IMR-90 (cell line): ENCODE measurements at regions not wholly inside any gene's neighbourhood (a gene's known extent, or its start where the extent isn't known, plus 50 kb on each side); places are given as distances from the start of the nearest gene placed in this dataset.

Experiments used
- ATAC-seq: fragments of 200-7000 bp; cut with Tn5 transposase; 2 replicates; pipeline ENCODE4 v1.9.1; 2020; ENCODE audit warnings: low read depth, mild to moderate bottlenecking, moderate library complexity
- BruUV-seq: library from RNA; stranded (reverse); fragments of 400-500 nt; replicated peaks from 2 replicates; lab custom pipeline; 2021; lab: Mats Ljungman, UMichigan
- CTCF ChIA-PET: fragments of 300-600 bp; formaldehyde crosslinking; extraction: SDS; loops from one replicate; lab custom pipeline; 2021; ENCODE audit warnings: antibody characterized with exemption; lab: Yijun Ruan, JAX
- POLR2A ChIA-PET: fragments of 300-600 bp; sonication (Branson Sonifier 250); formaldehyde crosslinking; loops from one replicate; lab custom pipeline; 2022; ENCODE audit warnings: antibody characterized with exemption; ENCODE audit not compliant: unreplicated experiment; lab: Charles Lee
- DNase-seq: peaks from one replicate; pipeline ENCODE4 v3.0.0; 2013
- H2AFZ ChIP-seq: replicated peaks from 2 replicates; pipeline ENCODE3; 2013; ENCODE audit warnings: low read length, mild to moderate bottlenecking; ENCODE audit not compliant: poor library complexity
- H2AK5ac ChIP-seq: 2 replicates; pipeline ENCODE4 v1.6.1; 2013; ENCODE audit warnings: low read depth, low read length, inconsistent platforms
- H2AK9ac ChIP-seq: replicated peaks from 2 replicates; pipeline ENCODE3; 2013; ENCODE audit warnings: mild to moderate bottlenecking, low read depth, low read length, moderate library complexity; ENCODE audit not compliant: poor library complexity
- H2BK120ac ChIP-seq: 2 replicates; pipeline ENCODE4 v1.6.1; 2013; ENCODE audit warnings: low read depth, low read length, inconsistent platforms
- H2BK15ac ChIP-seq: 3 replicates; pipeline ENCODE4 v1.6.1; 2013; ENCODE audit warnings: low read depth, low read length, inconsistent platforms
- H2BK20ac ChIP-seq: 2 replicates; pipeline ENCODE4 v1.6.1; 2013; ENCODE audit warnings: low read depth, mild to moderate bottlenecking, inconsistent platforms, low read length, moderate library complexity
- H2BK5ac ChIP-seq: 2 replicates; pipeline ENCODE4 v1.6.1; 2013; ENCODE audit warnings: mild to moderate bottlenecking, low read depth, low read length, inconsistent platforms; ENCODE audit not compliant: poor library complexity, severe bottlenecking
- H3K14ac ChIP-seq: replicated peaks from 2 replicates; pipeline ENCODE4 v1.6.1; 2013; ENCODE audit warnings: low read depth, low read length, inconsistent platforms
- H3K18ac ChIP-seq: 2 replicates; pipeline ENCODE4 v1.6.1; 2013; ENCODE audit warnings: low read depth, low read length, control low read depth
- H3K23ac ChIP-seq: 2 replicates; pipeline ENCODE4 v1.6.1; 2013; ENCODE audit warnings: low read depth, low read length, inconsistent platforms
- H3K27ac ChIP-seq: 2 replicates; pipeline ENCODE4 v1.5.1; 2013; ENCODE audit warnings: mild to moderate bottlenecking, control low read depth, low read length; ENCODE audit not compliant: insufficient read depth
- H3K27me3 ChIP-seq: 2 replicates; pipeline ENCODE4 v1.6.1; 2013; ENCODE audit warnings: low read length; ENCODE audit not compliant: control insufficient read depth, insufficient read depth
- H3K36me3 ChIP-seq: 2 replicates; pipeline ENCODE4 v1.6.1; 2013; ENCODE audit warnings: low read length, mixed read lengths; ENCODE audit not compliant: control insufficient read depth, insufficient read depth
- H3K4ac ChIP-seq: 2 replicates; pipeline ENCODE4 v1.6.1; 2013; ENCODE audit warnings: low read depth, low read length, inconsistent platforms
- H3K4me1 ChIP-seq: 2 replicates; pipeline ENCODE4 v1.6.1; 2013; ENCODE audit warnings: low read length, mixed read lengths; ENCODE audit not compliant: control insufficient read depth, insufficient read depth
- H3K4me2 ChIP-seq: 2 replicates; pipeline ENCODE4 v1.6.1; 2013; ENCODE audit warnings: low read depth, mild to moderate bottlenecking, control low read depth, low read length, moderate library complexity
- H3K4me3 ChIP-seq: 2 replicates; pipeline ENCODE4 v1.5.1; 2013; ENCODE audit warnings: low read depth, mild to moderate bottlenecking, control low read depth, low read length, moderate library complexity; ENCODE audit not compliant: insufficient read depth
- H3K56ac ChIP-seq: 2 replicates; pipeline ENCODE4 v1.6.1; 2013; ENCODE audit warnings: low read length, inconsistent platforms; ENCODE audit not compliant: insufficient read depth; ENCODE audit errors: extremely low read depth
- H3K79me1 ChIP-seq, 2 experiments: 2 replicates each; pipeline ENCODE4 v1.6.1; 2013; ENCODE audit warnings: low read length in 2 of 2, inconsistent platforms in 1 of 2, low read depth in 1 of 2
- H3K9ac ChIP-seq: 2 replicates; pipeline ENCODE4 v1.6.1; 2013; ENCODE audit warnings: low read depth, low read length, control low read depth
- H3K9me1 ChIP-seq: 2 replicates; pipeline ENCODE4 v1.6.1; 2013; ENCODE audit warnings: low read length, inconsistent platforms; ENCODE audit not compliant: insufficient read depth
- H3K9me3 ChIP-seq: 2 replicates; pipeline ENCODE4 v1.6.1; 2013; ENCODE audit warnings: low read length; ENCODE audit not compliant: control insufficient read depth, insufficient read depth
- H4K20me1 ChIP-seq: 2 replicates; pipeline ENCODE4 v1.6.1; 2013; ENCODE audit warnings: low read length, inconsistent platforms; ENCODE audit not compliant: insufficient read depth
- H4K5ac ChIP-seq: 2 replicates; pipeline ENCODE4 v1.6.1; 2013; ENCODE audit warnings: mild to moderate bottlenecking, low read depth, low read length, control low read depth
- H4K8ac ChIP-seq, 2 experiments: 2 replicates each; pipeline ENCODE4 v1.6.1; 2013; ENCODE audit warnings: low read depth in 2 of 2, low read length in 2 of 2, control low read depth in 1 of 2, inconsistent platforms in 1 of 2
- H4K91ac ChIP-seq: 2 replicates; pipeline ENCODE4 v1.6.1; 2013; ENCODE audit warnings: low read depth, low read length, inconsistent platforms; ENCODE audit not compliant: insufficient read depth
- CEBPB ChIP-seq: IDR thresholded peaks from 2 replicates; pipeline ENCODE4 v1.6.1; 2012; ENCODE audit warnings: low read depth, low read length, improper control_type of control experiment
- CHD1 ChIP-seq: IDR thresholded peaks from 2 replicates; pipeline ENCODE4 v1.6.1; 2012; ENCODE audit warnings: low read depth, low read length, improper control_type of control experiment
- ELK1 ChIP-seq: fragments of 150-350 bp; IDR thresholded peaks from 2 replicates; pipeline ENCODE4 v1.6.1; 2016; ENCODE audit warnings: low read depth, mild to moderate bottlenecking, low read length, moderate library complexity, borderline replicate concordance
- FOS ChIP-seq: fragments of 150-350 bp; IDR thresholded peaks from 2 replicates; pipeline ENCODE4 v1.6.1; 2016; ENCODE audit warnings: low read depth, low read length
- MAFK ChIP-seq: IDR thresholded peaks from 2 replicates; pipeline ENCODE4 v1.6.1; 2012; ENCODE audit warnings: low read depth, low read length, improper control_type of control experiment
- MAZ ChIP-seq: IDR thresholded peaks from 2 replicates; pipeline ENCODE4 v1.6.1; 2012; ENCODE audit warnings: low read depth, mild to moderate bottlenecking, low read length, improper control_type of control experiment, moderate library complexity, borderline replicate concordance
- MXI1 ChIP-seq: IDR thresholded peaks from 2 replicates; pipeline ENCODE4 v1.6.1; 2012; ENCODE audit warnings: low read depth, mild to moderate bottlenecking, low read length, moderate library complexity, borderline replicate concordance
- NFE2L2 ChIP-seq: fragments of 150-350 bp; IDR thresholded peaks from 2 replicates; pipeline ENCODE4 v1.6.1; 2016; ENCODE audit warnings: low read depth, mild to moderate bottlenecking, low read length
- POLR2A ChIP-seq: IDR thresholded peaks from 2 replicates; pipeline ENCODE4 v1.6.1; 2012; ENCODE audit warnings: mild to moderate bottlenecking, low read depth, low read length
- RCOR1 ChIP-seq: IDR thresholded peaks from 2 replicates; pipeline ENCODE4 v1.6.1; 2012; ENCODE audit warnings: mild to moderate bottlenecking, low read length, improper control_type of control experiment; ENCODE audit not compliant: insufficient replicate concordance
- USF2 ChIP-seq: fragments of 150-350 bp; IDR thresholded peaks from 2 replicates; pipeline ENCODE4 v1.6.1; 2017; ENCODE audit warnings: mild to moderate bottlenecking, antibody characterized with exemption, low read length, low read depth
- WGBS, 2 experiments: methylation state at CpG; one replicate each; pipeline versions ENCODE4 v1.1.5 to v1.1.7; 2013; ENCODE audit warnings: missing lambda C conversion rate in 2 of 2; ENCODE audit not compliant: insufficient read length in 1 of 2; ENCODE audit errors: extremely low coverage in 2 of 2; 5-methylcytosine and 5-hydroxymethylcytosine counted together
- dilution Hi-C: fragments of 300-500 bp; cut with HindIII; formaldehyde crosslinking; loops from one replicate; pipeline ENCODE4 v1.14.3; 2018; ENCODE audit warnings: low sequenced_read_pairs; ENCODE audit not compliant: unreplicated experiment
- in situ Hi-C: fragments of 300-500 bp; cut with MboI; formaldehyde crosslinking; loops from 3 replicates; pipeline ENCODE4 v1.14.3; 2019; ENCODE audit warnings: low sequenced_read_pairs, inconsistent platforms, mixed read lengths
- intact Hi-C: fragments of 100-400 bp; cut with micrococcal nuclease; formaldehyde crosslinking; loops from 2 replicates; pipeline ENCODE4 v1.10.0; 2022

DNA sequence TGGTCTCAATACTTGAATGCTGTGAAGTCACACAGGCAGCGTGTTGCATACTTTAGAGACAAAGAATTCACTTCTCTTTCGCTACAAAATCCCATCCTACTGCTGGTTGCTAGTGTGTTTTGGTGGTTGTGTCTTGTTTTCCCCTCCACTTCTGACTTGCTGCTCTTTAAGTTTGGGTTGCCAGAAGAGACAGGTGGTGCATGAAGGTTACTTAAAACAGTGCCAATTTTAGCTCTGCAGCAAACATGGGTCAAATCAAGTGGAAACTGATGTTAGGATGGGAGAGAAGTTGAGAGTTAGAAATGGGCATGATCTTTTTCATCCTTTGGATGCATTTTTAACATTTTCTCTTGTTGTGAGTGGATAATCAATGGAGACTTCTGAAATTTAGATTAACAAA lies 136.2 kb upstream of the KCNH7 start:
- ATAC-seq (no peak), DNase-seq (no peak)
- Histone ChIP-seq H2BK120ac (no peak overlapping the region), H3K27ac (no peak overlapping the region), H2AK9ac (no peak overlapping the region), H2AFZ (no peak overlapping the region), H2AK5ac (no peak overlapping the region), H3K27me3 (no peaks in the 10 kb centered on the region), H3K14ac (no peak overlapping the region), H3K9me3 (peaks cover 3% of the 10 kb centered on the region), H3K23ac (no peak overlapping the region), H3K18ac (no peak overlapping the region), H4K8ac (no peak overlapping the region), H3K9ac (no peak overlapping the region), H3K56ac (no peak overlapping the region), H2BK5ac (no peak overlapping the region), H3K4me2 (no peak overlapping the region), H3K4ac (no peak overlapping the region), H3K9me1 (no peaks in the 10 kb centered on the region), H2BK15ac (no peak overlapping the region), H4K5ac (no peak overlapping the region), H3K4me1 (no peaks in the 10 kb centered on the region), H3K4me3 (no peak overlapping the region), H4K91ac (no peak overlapping the region), H2BK20ac (no peak overlapping the region), H3K36me3 (no peaks in the 10 kb centered on the region), H4K20me1 (no peaks in the 10 kb centered on the region), H3K79me1 (no peaks in the 10 kb centered on the region)
- TF ChIP-seq RCOR1 = no peak
- no peak for TF ChIP-seq CHD1
- TF ChIP-seq NFE2L2 = no peak
- no peak for TF ChIP-seq ELK1
- TF ChIP-seq MAZ = no peak
- TF ChIP-seq MAFK = no peak
- no peak for TF ChIP-seq CEBPB
- TF ChIP-seq USF2 = no peak
- TF ChIP-seq MXI1 = no peak
- TF ChIP-seq POLR2A = no peak
- no peak for TF ChIP-seq FOS
- POLR2A ChIA-PET = no interaction called here
- intact Hi-C loops (no loop called here), dilution Hi-C loops (no loop called here), in situ Hi-C loops (no loop called here)
- WGBS, 2 experiments = no CpG with 5 or more reads among the region's 2 CpGs
- CTCF ChIA-PET = no interaction called here
- no TSS peak for BruUV-seq
